Effector memory CD8-positive, alpha-beta T cell (primary cell): ENCODE measurements at regions not wholly inside any gene's neighbourhood (a gene's known extent, or its start where the extent isn't known, plus 50 kb on each side); places are given as distances from the start of the nearest gene placed in this dataset.
"Not testable (repeated sequence)": the region's sequence is repeated elsewhere in the genome, so short reads cannot be mapped to it uniquely, and the experiment has no call there.

ENCODE experiments used
- ATAC-seq: fragments of 150-1000 bp; cut with Tn5 transposase; replicated peaks from 2 replicates; pipeline ENCODE4 v1.10.0; 2021; ENCODE audit warnings: mild to moderate bottlenecking, moderate library complexity
- DNase-seq, 3 experiments: peaks; one replicate each; pipeline ENCODE4 v3.0.0; 2021
- H3K27ac Mint-ChIP-seq, 2 donors: one replicate each; pipeline ENCODE4 v1.8.0; 2022; ENCODE audit warnings: mild to moderate bottlenecking in 2 of 2, mixed read lengths in 2 of 2, moderate library complexity in 2 of 2
- H3K27me3 Mint-ChIP-seq, 2 donors: one replicate each; pipeline ENCODE4 v1.8.0; 2022; ENCODE audit warnings: mixed read lengths in 2 of 2
- H3K36me3 Mint-ChIP-seq: one replicate; pipeline ENCODE4 v1.8.0; 2022; ENCODE audit warnings: mild to moderate bottlenecking, moderate library complexity, mixed read lengths; ENCODE audit not compliant: insufficient read depth
- H3K4me1 Mint-ChIP-seq, 2 donors: one replicate each; pipeline ENCODE4 v1.8.0; 2022; ENCODE audit warnings: low read depth in 2 of 2, mixed read lengths in 2 of 2
- H3K4me3 Mint-ChIP-seq, 2 donors: one replicate each; pipeline ENCODE4 v1.8.0; 2022; ENCODE audit warnings: mild to moderate bottlenecking in 2 of 2, mixed read lengths in 2 of 2, moderate library complexity in 2 of 2
- H3K9me3 Mint-ChIP-seq, 2 donors: one replicate each; pipeline ENCODE4 v1.8.0; 2022; ENCODE audit warnings: mixed read lengths in 2 of 2

DNA sequence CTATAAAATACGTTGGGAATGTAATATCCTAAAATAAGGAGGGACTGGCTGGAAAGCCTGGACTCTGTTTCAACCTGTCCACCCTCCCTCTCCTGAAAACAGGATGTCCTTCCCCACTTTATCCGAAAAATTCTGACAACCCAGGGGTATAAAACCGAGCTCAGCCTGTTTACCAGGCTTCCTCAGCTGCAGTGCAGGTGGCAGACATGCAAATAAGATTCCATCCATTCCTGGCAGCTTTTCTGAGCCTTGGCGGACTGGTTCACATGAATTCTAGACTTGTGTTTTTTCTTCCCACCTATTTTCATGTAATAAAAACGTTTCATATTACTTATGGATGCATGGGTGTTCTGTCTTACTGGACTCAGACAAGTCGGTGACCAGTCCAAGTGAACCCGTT, 479.3 kb downstream of the KCNJ18 start:
- peaks cover 14 to 23% of the 10 kb centered on the region in 2 donors for H3K9me3 Mint-ChIP-seq

GRCh38 chr17:22193113-22193512, 500.8 kb downstream of the KCNJ18 start:
- H3K27ac Mint-ChIP-seq, result no peak overlapping the region

More for the DNA sequence above, 479.3 kb downstream of the KCNJ18 start:
- ATAC-seq (no peak), DNase-seq (no peak)
- Mint-ChIP-seq H3K4me3 (no peak overlapping the region), H3K4me1 (no peaks in the 10 kb centered on the region), H3K27ac (no peak overlapping the region), H3K27me3 (no peaks in the 10 kb centered on the region), H3K36me3 (no peaks in the 10 kb centered on the region)

DNA sequence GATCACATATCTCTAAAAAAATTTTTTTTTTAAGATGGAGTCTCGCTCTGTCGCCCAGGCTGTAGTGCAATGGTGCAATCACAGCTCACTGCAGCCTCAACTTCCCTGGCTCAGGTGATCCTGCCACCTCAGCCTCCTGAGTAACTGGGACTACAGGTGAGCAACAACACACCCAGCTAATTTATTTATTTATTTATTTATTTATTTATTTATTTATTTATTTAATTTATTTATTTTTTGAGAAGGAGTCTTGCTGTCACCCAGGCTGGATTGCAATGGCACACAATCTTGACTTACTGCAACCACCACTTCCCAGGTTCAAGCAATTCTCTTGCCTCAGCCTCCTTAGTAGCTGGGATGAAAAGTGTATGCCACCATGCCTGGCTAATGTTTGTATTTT, 507.9 kb downstream of the KCNJ18 start:
- not testable (repeated sequence) for H3K27ac Mint-ChIP-seq, ATAC-seq, DNase-seq, H3K4me3 Mint-ChIP-seq, H3K36me3 Mint-ChIP-seq, H3K27me3 Mint-ChIP-seq, H3K4me1 Mint-ChIP-seq
- H3K9me3 Mint-ChIP-seq, result peaks cover 5 to 12% of the 10 kb centered on the region in 2 donors

More at GRCh38 chr17:22193113-22193512, 500.8 kb downstream of the KCNJ18 start:
- H3K9me3 Mint-ChIP-seq, result peaks cover 5 to 7% of the 10 kb centered on the region in 2 donors
- no peak for DNase-seq
- no peak for ATAC-seq
- no peak overlapping the region for H3K4me3 Mint-ChIP-seq
- H3K27me3 Mint-ChIP-seq, result no peaks in the 10 kb centered on the region
- H3K36me3 Mint-ChIP-seq, result no peaks in the 10 kb centered on the region
- H3K4me1 Mint-ChIP-seq, result no peaks in the 10 kb centered on the region

GRCh38 chr17:22202702-22203101, 510.4 kb downstream of the KCNJ18 start:
- H3K4me3 Mint-ChIP-seq, result no peak overlapping the region
- H3K27me3 Mint-ChIP-seq, result no peaks in the 10 kb centered on the region
- no peaks in the 10 kb centered on the region for H3K4me1 Mint-ChIP-seq
- peak; percentile 42 for ATAC-seq
- no peaks in the 10 kb centered on the region for H3K36me3 Mint-ChIP-seq
- H3K27ac Mint-ChIP-seq, result no peak overlapping the region
- no peak for DNase-seq
- H3K9me3 Mint-ChIP-seq, result peaks cover 0 to 12% of the 10 kb centered on the region in 2 donors

- ATAC-seq, result no peak
- no peak for DNase-seq
- no peak overlapping the region for H3K4me3 Mint-ChIP-seq
- H3K4me1 Mint-ChIP-seq, result no peaks in the 10 kb centered on the region
- H3K36me3 Mint-ChIP-seq, result no peaks in the 10 kb centered on the region
- no peaks in the 10 kb centered on the region for H3K27me3 Mint-ChIP-seq
- H3K9me3 Mint-ChIP-seq, result peaks cover 0 to 12% of the 10 kb centered on the region in 2 donors
- no peak overlapping the region for H3K27ac Mint-ChIP-seq
These were observed 510.9 kb downstream of the KCNJ18 start for GRCh38 chr17:22203208-22203715.

DNA sequence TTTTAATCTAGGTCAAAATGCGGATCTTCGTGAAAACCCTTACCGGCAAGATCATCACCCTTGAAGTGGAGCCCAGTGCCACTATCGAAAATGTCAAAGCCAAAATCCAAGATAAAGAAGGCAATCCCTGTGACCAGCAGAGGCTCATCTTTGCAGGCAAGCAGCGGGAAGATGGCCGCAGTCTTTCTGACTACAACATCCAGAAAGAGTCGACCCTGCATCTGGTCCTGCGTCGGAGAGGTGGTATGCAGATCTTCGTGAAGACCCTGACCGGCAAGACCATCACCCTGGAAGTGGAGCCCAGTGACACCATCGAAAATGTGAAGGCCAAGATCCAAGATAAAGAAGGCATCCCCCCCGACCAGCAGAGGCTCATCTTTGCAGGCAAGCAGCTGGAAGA, 511.8 kb downstream of the KCNJ18 start:
- H3K27me3 Mint-ChIP-seq, H3K27ac Mint-ChIP-seq, ATAC-seq, H3K4me3 Mint-ChIP-seq, H3K4me1 Mint-ChIP-seq, H3K36me3 Mint-ChIP-seq, DNase-seq: not testable (repeated sequence)
- peaks cover 0 to 12% of the 10 kb centered on the region in 2 donors for H3K9me3 Mint-ChIP-seq

DNA sequence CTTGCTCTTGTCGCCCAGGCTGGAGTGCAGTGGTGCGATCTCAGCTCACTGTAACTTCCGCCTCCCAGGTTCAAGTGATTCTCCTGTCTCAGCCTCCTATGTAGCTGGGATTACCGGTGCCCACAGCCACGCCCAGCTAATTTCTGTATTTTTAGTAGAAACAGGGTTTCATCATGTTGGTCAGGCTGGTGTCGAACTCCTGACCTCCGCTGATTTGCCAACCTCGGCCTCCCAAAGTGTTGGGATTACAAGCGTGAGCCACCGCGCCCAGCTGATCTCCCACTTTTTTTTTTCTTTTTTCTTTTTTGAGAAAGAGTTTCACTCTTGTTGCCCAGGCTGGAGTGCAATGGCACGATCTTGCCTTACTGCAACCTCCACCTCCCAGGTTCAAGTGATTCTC, 517.9 kb downstream of the KCNJ18 start:
- H3K36me3 Mint-ChIP-seq, H3K27me3 Mint-ChIP-seq, H3K9me3 Mint-ChIP-seq, H3K4me3 Mint-ChIP-seq, ATAC-seq, H3K4me1 Mint-ChIP-seq, DNase-seq, H3K27ac Mint-ChIP-seq: not testable (repeated sequence)

- not testable (repeated sequence) for H3K36me3 Mint-ChIP-seq, H3K27ac Mint-ChIP-seq, ATAC-seq, DNase-seq, H3K9me3 Mint-ChIP-seq, H3K27me3 Mint-ChIP-seq, H3K4me1 Mint-ChIP-seq, H3K4me3 Mint-ChIP-seq
These were observed 520.8 kb downstream of the KCNJ18 start for GRCh38 chr17:22213169-22213568.

- H3K4me3 Mint-ChIP-seq, result no peak overlapping the region
- ATAC-seq (no peak), DNase-seq (no peak)
- no peaks in the 10 kb centered on the region for H3K27me3 Mint-ChIP-seq
- no peak overlapping the region for H3K27ac Mint-ChIP-seq
- H3K4me1 Mint-ChIP-seq, result no peaks in the 10 kb centered on the region
- H3K9me3 Mint-ChIP-seq, result peaks cover 0 to 7% of the 10 kb centered on the region in 2 donors
- no peaks in the 10 kb centered on the region for H3K36me3 Mint-ChIP-seq
These were observed 524.8 kb downstream of the KCNJ18 start for GRCh38 chr17:22217135-22217534.

GRCh38 chr17:22221344-22221743, 529.0 kb downstream of the KCNJ18 start:
- DNase-seq, result no peak
- no peaks in the 10 kb centered on the region for H3K4me1 Mint-ChIP-seq
- H3K27ac Mint-ChIP-seq, result no peak overlapping the region
- peaks cover 0 to 7% of the 10 kb centered on the region in 2 donors for H3K9me3 Mint-ChIP-seq
- no peak overlapping the region for H3K4me3 Mint-ChIP-seq
- H3K27me3 Mint-ChIP-seq, result no peaks in the 10 kb centered on the region
- no peak for ATAC-seq
- no peaks in the 10 kb centered on the region for H3K36me3 Mint-ChIP-seq

- not testable (repeated sequence) for DNase-seq, H3K27me3 Mint-ChIP-seq, H3K27ac Mint-ChIP-seq, ATAC-seq, H3K36me3 Mint-ChIP-seq, H3K4me3 Mint-ChIP-seq, H3K4me1 Mint-ChIP-seq
- H3K9me3 Mint-ChIP-seq, result peaks cover 3 to 13% of the 10 kb centered on the region in 2 donors
These were observed 534.2 kb downstream of the KCNJ18 start for GRCh38 chr17:22226477-22226876.

GRCh38 chr17:22226932-22227331, 534.6 kb downstream of the KCNJ18 start:
- ATAC-seq, H3K4me3 Mint-ChIP-seq, H3K4me1 Mint-ChIP-seq, DNase-seq, H3K36me3 Mint-ChIP-seq, H3K27me3 Mint-ChIP-seq, H3K27ac Mint-ChIP-seq: not testable (repeated sequence)
- H3K9me3 Mint-ChIP-seq, result peaks cover 3 to 13% of the 10 kb centered on the region in 2 donors

DNA sequence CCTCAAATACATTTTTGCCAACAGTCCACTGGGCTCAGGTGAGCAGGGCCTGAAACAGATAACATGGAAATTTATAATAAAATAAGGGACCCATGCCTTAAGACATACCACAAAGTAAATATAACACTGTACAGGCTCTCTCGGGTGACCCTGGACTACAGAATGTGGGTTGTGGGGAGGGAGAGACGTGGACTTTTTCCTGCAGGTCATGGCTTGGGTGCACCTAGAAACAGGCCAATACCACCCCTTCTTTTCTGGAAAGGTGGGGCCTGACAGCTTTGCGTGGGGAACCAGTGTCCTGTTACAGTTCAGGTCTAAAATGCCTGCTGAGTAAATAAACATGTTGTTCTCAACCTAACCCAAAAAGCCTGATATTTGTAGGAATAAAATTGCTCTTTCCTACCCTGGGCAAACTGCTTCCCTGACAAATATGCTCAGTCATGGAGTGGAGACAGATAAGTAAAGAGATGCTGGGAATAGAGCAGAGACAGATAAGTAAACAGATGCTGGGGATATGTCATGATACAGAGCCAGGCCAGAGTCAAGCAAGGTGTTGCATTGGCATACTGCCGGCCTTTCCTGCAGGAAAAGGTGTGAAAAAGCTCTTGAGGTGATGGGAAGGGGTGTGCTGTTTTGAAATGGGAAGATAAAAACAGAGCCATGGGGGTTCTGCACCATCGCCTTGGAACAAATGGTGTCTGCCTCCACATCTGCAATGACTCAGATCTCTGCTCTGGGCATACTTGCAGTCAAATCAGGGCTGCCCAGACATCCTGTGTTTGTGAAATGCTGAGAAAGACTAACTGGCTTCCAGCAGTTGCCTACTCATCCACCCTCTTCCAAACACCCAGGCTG, 535.6 kb downstream of the KCNJ18 start:
- not testable (repeated sequence) for H3K4me3 Mint-ChIP-seq, H3K36me3 Mint-ChIP-seq, DNase-seq, H3K27ac Mint-ChIP-seq, H3K4me1 Mint-ChIP-seq, H3K27me3 Mint-ChIP-seq, ATAC-seq
- peaks cover 3 to 13% of the 10 kb centered on the region in 2 donors for H3K9me3 Mint-ChIP-seq

DNA sequence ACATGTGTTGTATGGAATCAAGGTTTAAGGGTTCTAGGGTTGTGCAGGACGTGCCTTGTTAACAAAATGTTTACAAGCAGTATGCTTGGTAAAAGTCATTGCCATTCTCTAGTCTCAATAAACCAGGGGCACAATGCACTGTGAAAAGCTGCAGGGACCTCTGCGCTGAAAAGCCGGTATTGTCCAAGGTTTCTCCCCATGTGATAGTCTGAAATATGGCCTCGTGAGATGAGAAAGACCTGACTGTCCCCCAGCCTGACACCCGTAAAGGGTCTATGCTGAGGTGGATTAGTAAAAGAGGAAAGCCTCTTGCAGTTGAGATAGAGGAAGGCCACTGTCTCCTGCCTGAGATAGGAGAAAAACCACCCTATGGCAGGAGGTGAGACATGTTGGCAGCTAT, 537.5 kb downstream of the KCNJ18 start:
- H3K9me3 Mint-ChIP-seq, result peaks cover 3 to 13% of the 10 kb centered on the region in 2 donors
- H3K4me1 Mint-ChIP-seq, H3K27ac Mint-ChIP-seq, H3K4me3 Mint-ChIP-seq, ATAC-seq, H3K27me3 Mint-ChIP-seq, DNase-seq, H3K36me3 Mint-ChIP-seq: not testable (repeated sequence)
